ENCODE measurements at regions not wholly inside any gene's neighbourhood (a gene's known extent, or its start where the extent isn't known, plus 50 kb on each side); places are given as distances from the start of the nearest gene placed in this dataset.

DNA sequence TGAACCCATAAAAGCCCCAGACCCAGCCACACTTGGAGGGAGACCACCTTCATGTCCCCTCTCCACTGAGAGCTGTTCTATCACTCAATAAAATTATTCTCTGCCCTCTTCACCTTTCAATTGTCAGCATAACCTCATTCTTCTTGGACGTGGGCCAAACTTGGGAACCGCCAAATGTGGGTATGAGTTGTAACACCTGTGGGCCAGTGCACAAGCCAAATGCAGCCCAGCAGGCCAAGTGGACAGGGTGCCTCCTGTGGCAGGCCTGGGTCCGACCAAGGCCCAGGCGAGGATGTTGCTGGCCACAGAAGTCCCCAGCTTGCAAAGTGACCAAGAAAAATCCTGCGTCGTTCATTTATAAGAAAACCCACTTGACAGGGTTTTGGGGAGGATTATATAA is 621.2 kb downstream of the METTL15 start:
- no TSS peak for BruUV-seq (replicated peaks)
- Histone ChIP-seq H3K9me3 (replicated peaks; ENCODE audit: control insufficient read depth, insufficient read depth, low read length) (no peaks in the 10 kb centered on the region), H3K9ac (replicated peaks; ENCODE audit: extremely low read depth, insufficient read depth, low read length) (no peak overlapping the region), H4K20me1 (replicated peaks; ENCODE audit: control insufficient read depth, extremely low read depth, insufficient read depth, low read length) (no peaks in the 10 kb centered on the region), H3K4me2 (ENCODE audit: insufficient read depth, low read length) (no peak overlapping the region), H3K79me2 (ENCODE audit: control insufficient read depth, insufficient read depth, low read length) (peaks cover 74% of the 10 kb centered on the region), H3K27me3 (ENCODE audit: control insufficient read depth in 2 of 2, insufficient read depth in 2 of 2, low read length in 2 of 2) (no peaks in the 10 kb centered on the region), H3K4me1 (ENCODE audit: control insufficient read depth, extremely low read depth, insufficient read depth, low read length) (no peaks in the 10 kb centered on the region), H3K9me1 (replicated peaks; ENCODE audit: control insufficient read depth, extremely low read depth, insufficient read depth, low read length) (no peaks in the 10 kb centered on the region), H3K4me3 (replicated peaks in 1 of 3; ENCODE audit: insufficient read depth in 1 of 3, low read depth in 1 of 3, low read length in 3 of 3) (no peak overlapping the region), H2AFZ (ENCODE audit: low read depth, low read length) (no peak overlapping the region), H3K36me3 (ENCODE audit: control insufficient read depth in 2 of 2, extremely low read depth in 1 of 2, insufficient read depth in 2 of 2, low read length in 2 of 2) (no peaks in the 10 kb centered on the region), H3K27ac (ENCODE audit: insufficient read depth, low read depth, low read length) (no peak overlapping the region)
- no peak for FAIRE-seq
- no peak for TF ChIP-seq EZH2 (IDR thresholded peaks at IDR 0.05; ENCODE audit: borderline replicate concordance, low read depth, low read length, severe bottlenecking)
- TF ChIP-seq GATA2 (IDR thresholded peaks at IDR 0.05; ENCODE audit: insufficient read depth, insufficient read length, low read depth, low read length), result no peak
- TF ChIP-seq POLR2A (IDR thresholded peaks at IDR 0.05; ENCODE audit: low read depth, low read length), result no peak
- no peak for TF ChIP-seq JUN (IDR thresholded peaks at IDR 0.05; ENCODE audit: borderline replicate concordance, insufficient read depth, insufficient read length, low read depth)
- no peak for TF ChIP-seq POLR2AphosphoS5 (IDR thresholded peaks at IDR 0.05; ENCODE audit: insufficient read depth, low read depth, low read length)
- no peak for TF ChIP-seq MYC (IDR thresholded peaks at IDR 0.05; ENCODE audit: low read depth, low read length)
- no peak for TF ChIP-seq CTCF (IDR thresholded peaks at IDR 0.05; ENCODE audit: extremely low read depth in 1 of 2, insufficient read depth in 1 of 2, low read depth in 1 of 2, low read length in 2 of 2)
- no peak for TF ChIP-seq FOS (IDR thresholded peaks at IDR 0.05; ENCODE audit: borderline replicate concordance, insufficient read depth, low read length)
- no peak for TF ChIP-seq MAX (IDR thresholded peaks at IDR 0.05; ENCODE audit: insufficient read depth, insufficient read length)
- CTCF ChIA-PET, result interaction anchor here (1.1 to 6.4 kb wide), 2 partner anchors 9 to 21 kb away, joined by 3 to 42 read pairs; no protein-coding TSS in a partner anchor
- POLR2A ChIA-PET, result no interaction called here
- dilution Hi-C loops (cut with MboI; ENCODE audit: extremely low pct_ligation_motif_present, low sequenced_read_pairs), result no loop called here
- intact Hi-C loops (cut with micrococcal nuclease), result no loop called here
- no peak for DNase-seq (ENCODE audit: low read depth, low spot score)
